ENCODE measurements at regions not wholly inside any gene's neighbourhood (a gene's known extent, or its start where the extent isn't known, plus 50 kb on each side); places are given as distances from the start of the nearest gene placed in this dataset.
"Not testable (repeated sequence)": the region's sequence is repeated elsewhere in the genome, so short reads cannot be mapped to it uniquely, and the experiment has no call there.

GRCh38 chr15:22179043-22179442 lies 98.7 kb downstream of the OR4M2 start:
- H3K4me1 ChIP-seq; H3K9me3 ChIP-seq; DNase-seq (ENCODE audit: low spot score in 2 of 2); in situ Hi-C loops (cut with MboI; ENCODE audit: low sequenced_read_pairs); H3K27me3 ChIP-seq (ENCODE audit: low read depth); H3K4me3 ChIP-seq; H3K36me3 ChIP-seq (replicated peaks): not testable (repeated sequence)

DNA sequence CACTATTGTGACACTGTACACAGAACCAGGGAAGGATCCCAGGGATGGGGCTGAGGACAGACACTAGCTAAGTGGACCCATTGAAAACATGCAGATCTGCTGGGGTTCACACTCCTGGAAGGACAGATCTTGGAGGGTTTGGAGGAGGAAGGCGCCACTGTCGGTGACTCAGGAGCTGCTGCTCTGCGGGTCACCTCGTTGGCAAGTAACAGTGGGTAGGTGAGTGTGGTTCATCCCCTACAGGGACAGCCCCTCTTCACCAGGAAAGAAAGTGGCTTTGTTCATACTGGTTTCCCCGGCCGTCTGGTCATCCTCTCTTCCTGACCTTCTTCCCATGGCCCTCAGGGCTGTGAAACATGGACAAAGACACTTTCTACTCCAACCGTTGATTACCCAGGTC lies 100.3 kb downstream of the OR4M2 start:
- H3K27me3 ChIP-seq (ENCODE audit: low read depth); H3K9me3 ChIP-seq; H3K4me1 ChIP-seq; in situ Hi-C loops (cut with MboI; ENCODE audit: low sequenced_read_pairs); H3K36me3 ChIP-seq (replicated peaks); DNase-seq (ENCODE audit: low spot score in 2 of 2); H3K4me3 ChIP-seq: not testable (repeated sequence)

GRCh38 chr15:22184678-22185077 lies 104.4 kb downstream of the OR4M2 start:
- H3K4me1 ChIP-seq; H3K9me3 ChIP-seq; in situ Hi-C loops (cut with MboI; ENCODE audit: low sequenced_read_pairs); H3K27me3 ChIP-seq (ENCODE audit: low read depth); DNase-seq (ENCODE audit: low spot score in 2 of 2); H3K4me3 ChIP-seq; H3K36me3 ChIP-seq (replicated peaks): not testable (repeated sequence)

DNA sequence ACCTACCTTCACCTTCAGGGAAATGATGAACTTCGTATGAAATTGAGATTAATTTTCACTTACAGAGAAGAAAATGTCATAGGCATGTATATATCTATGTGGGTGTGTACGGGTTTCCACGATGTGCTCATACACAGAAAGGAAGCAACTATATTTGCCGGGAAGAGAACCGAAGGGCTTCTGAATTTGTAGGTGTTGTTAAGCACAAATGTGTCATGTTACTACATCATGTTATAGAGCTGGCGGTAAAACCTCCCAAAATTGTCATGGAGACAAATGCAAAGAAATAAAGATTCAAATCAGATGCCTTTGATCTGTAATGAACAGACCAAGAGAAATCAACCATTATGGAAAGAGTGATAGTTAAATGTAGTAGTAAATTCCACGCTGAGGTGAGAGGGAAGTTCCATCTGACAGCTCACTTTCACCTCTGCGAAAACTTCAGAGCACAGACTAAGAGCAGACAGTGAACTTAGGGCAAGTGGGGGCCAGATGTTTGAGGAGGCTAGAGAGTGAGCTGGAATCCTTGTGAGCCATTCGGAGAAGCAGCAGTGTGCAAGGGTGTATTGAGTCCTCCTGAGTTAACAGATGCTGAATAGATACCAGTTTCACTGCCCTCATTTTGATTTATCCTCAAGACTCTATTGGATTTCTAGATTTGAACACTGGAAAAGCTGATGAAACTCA lies 106.7 kb downstream of the OR4M2 start:
- DNase-seq (ENCODE audit: low spot score in 2 of 2); H3K4me3 ChIP-seq; H3K27me3 ChIP-seq (ENCODE audit: low read depth); in situ Hi-C loops (cut with MboI; ENCODE audit: low sequenced_read_pairs); H3K4me1 ChIP-seq; H3K9me3 ChIP-seq; H3K36me3 ChIP-seq (replicated peaks): not testable (repeated sequence)

DNA sequence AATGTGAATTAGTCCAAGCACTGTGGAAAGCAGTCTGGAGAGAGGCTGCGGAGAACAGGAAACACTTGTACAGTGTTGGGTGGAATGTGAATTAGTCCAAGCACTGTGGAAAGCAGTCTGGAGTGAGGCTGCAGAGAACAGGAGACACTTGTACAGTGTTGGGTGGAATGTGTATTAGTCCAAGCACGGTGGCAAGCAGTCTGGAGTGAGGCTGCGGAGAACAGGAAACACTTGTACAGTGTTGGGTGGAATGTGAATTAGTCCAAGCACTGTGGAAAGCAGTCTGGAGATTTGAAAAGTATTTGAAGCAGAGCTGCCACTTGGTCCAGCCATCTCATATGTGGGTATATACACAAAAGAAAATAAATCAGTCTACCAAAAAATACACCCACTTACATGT lies 111.5 kb downstream of the OR4M2 start:
- in situ Hi-C loops (cut with MboI; ENCODE audit: low sequenced_read_pairs); H3K4me3 ChIP-seq; DNase-seq (ENCODE audit: low spot score in 2 of 2); H3K27me3 ChIP-seq (ENCODE audit: low read depth); H3K9me3 ChIP-seq; H3K4me1 ChIP-seq; H3K36me3 ChIP-seq (replicated peaks): not testable (repeated sequence)

DNA sequence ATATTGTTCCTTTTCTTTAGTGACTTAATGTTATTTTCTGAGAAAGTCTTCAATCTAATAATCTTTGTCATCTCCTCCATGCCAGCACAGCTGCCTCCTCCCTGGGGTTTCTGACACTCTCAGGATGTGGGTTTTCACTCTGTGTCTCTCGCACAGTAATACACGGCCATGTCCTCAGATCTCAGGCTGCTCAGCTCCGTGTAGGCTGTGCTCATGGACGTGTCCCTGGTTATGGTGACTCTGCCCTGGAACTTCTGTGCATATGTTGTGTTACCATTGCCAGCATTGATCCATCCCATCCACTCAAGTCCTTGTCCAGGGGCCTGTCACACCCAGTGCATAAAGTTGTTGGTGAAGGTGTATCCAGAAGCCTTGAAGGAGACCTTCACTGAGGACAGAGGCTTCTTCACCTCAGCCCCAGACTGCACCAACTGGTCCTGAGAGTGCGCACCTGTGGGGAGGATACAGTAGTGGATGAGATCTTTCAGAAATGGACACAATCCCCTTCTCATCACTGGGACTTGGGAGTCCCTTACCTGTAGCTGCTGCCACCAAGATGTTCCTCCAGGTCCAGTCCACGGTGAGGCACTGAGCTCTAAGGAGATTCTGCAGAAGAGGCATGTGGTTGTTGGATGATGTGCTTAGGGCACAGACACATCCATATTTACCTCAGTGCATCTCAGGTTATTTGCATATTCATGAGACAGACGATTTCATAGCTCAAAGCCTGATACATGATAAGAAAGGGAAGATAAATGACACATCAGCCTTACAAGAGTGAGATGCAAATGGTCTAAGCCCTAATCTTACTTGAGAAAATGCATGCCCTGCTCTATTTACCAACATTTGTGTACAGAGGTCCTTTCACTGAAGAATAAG lies 114.7 kb downstream of the OR4M2 start:
- DNase-seq (ENCODE audit: low spot score in 2 of 2); H3K36me3 ChIP-seq (replicated peaks); H3K4me1 ChIP-seq; H3K4me3 ChIP-seq; in situ Hi-C loops (cut with MboI; ENCODE audit: low sequenced_read_pairs); H3K9me3 ChIP-seq; H3K27me3 ChIP-seq (ENCODE audit: low read depth): not testable (repeated sequence)

GRCh38 chr15:22196423-22196822 lies 116.1 kb downstream of the OR4M2 start:
- H3K27me3 ChIP-seq (ENCODE audit: low read depth); H3K36me3 ChIP-seq (replicated peaks); DNase-seq (ENCODE audit: low spot score in 2 of 2); H3K4me3 ChIP-seq; H3K9me3 ChIP-seq; in situ Hi-C loops (cut with MboI; ENCODE audit: low sequenced_read_pairs); H3K4me1 ChIP-seq: not testable (repeated sequence)

DNA sequence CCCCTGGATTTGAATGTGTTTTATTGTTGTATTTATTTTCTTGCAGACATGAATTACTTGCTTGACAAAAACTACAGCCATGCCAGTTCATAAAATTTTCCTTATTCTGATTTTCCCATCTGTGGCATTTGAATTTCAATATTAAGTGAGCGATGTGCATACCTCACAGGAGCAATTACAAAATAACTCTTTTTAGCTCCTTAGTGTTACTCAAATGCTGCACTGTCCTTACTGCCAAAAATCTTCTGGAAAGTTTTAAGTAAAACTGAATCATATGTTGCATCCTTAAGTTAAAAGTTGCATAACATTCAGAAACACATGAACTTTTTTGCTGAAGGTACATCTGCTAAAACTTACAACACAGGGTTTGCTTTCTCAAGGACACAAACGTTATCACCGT lies 120.1 kb downstream of the OR4M2 start:
- H3K4me3 ChIP-seq; DNase-seq (ENCODE audit: low spot score in 2 of 2); in situ Hi-C loops (cut with MboI; ENCODE audit: low sequenced_read_pairs); H3K9me3 ChIP-seq; H3K27me3 ChIP-seq (ENCODE audit: low read depth); H3K36me3 ChIP-seq (replicated peaks); H3K4me1 ChIP-seq: not testable (repeated sequence)

DNA sequence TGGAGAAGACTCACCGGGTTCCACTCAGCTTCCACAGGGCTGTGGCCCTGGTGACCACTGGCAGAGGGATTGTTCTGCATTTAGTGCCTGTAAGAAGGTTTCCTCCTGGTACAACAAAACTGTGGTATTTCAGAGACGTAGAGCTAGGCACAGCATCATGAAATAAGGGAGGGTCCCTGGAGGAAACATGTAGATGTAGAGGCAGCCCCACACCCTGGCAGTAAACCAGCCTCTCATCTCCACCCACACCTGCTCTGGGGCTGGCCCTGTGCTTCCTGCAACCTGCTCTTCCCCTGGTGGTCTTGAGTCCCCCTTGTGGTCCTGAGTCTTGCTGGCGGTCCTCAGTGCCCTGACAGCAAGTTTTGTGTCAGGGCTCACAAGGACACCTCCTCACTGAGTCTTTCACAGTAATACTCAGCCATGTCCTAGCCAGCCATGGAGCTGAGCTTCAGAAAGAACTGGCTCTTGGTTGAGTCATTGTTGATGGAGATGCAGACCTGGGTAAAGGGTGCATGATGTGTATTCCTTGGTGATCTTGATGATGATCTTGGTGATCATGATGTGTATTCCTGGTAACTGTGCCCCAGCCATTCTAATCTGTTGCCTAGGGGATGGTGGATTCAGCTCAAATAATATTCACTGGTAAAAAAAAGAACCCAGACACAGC lies 121.8 kb downstream of the OR4M2 start:
- H3K4me3 ChIP-seq; in situ Hi-C loops (cut with MboI; ENCODE audit: low sequenced_read_pairs); H3K27me3 ChIP-seq (ENCODE audit: low read depth); H3K36me3 ChIP-seq (replicated peaks); H3K9me3 ChIP-seq; H3K4me1 ChIP-seq: not testable (repeated sequence)
- peak in 1 of 2 experiments; percentile 3 for DNase-seq (ENCODE audit: low spot score in 2 of 2)

GRCh38 chr15:22203208-22203607 lies 122.9 kb downstream of the OR4M2 start:
- H3K4me3 ChIP-seq; H3K4me1 ChIP-seq; H3K36me3 ChIP-seq (replicated peaks); H3K9me3 ChIP-seq; DNase-seq (ENCODE audit: low spot score in 2 of 2); H3K27me3 ChIP-seq (ENCODE audit: low read depth); in situ Hi-C loops (cut with MboI; ENCODE audit: low sequenced_read_pairs): not testable (repeated sequence)

DNA sequence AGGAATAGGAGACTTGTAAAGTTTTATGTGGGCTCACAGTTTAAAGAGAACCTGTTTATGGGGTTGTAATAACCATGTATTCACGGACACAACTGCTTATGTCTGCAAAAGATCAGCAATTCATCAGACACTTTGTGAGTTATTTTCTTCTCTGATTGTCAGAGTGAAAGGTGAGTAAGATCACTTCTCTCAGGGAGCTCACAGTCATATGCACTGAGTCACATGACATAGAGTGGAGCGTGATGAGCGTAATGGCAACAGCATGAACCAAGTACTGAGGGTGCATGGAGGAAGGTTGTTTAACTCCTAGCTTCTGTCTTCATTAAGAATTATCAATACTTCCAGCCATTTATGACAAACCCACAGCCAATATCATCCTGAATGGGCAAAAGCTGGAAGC lies 128.8 kb downstream of the OR4M2 start:
- H3K27me3 ChIP-seq (ENCODE audit: low read depth); H3K36me3 ChIP-seq (replicated peaks); H3K9me3 ChIP-seq; H3K4me3 ChIP-seq; H3K4me1 ChIP-seq; DNase-seq (ENCODE audit: low spot score in 2 of 2); in situ Hi-C loops (cut with MboI; ENCODE audit: low sequenced_read_pairs): not testable (repeated sequence)

- H3K4me1 ChIP-seq; H3K27me3 ChIP-seq (ENCODE audit: low read depth); H3K36me3 ChIP-seq (replicated peaks); in situ Hi-C loops (cut with MboI; ENCODE audit: low sequenced_read_pairs); H3K4me3 ChIP-seq: not testable (repeated sequence)
- H3K9me3 ChIP-seq: peaks cover 53% of the 10 kb centered on the region
- peak in 1 of 2 experiments; percentile 6 for DNase-seq (ENCODE audit: low spot score in 2 of 2)
Measured at GRCh38 chr15:22222596-22222995, 142.3 kb downstream of the OR4M2 start.

DNA sequence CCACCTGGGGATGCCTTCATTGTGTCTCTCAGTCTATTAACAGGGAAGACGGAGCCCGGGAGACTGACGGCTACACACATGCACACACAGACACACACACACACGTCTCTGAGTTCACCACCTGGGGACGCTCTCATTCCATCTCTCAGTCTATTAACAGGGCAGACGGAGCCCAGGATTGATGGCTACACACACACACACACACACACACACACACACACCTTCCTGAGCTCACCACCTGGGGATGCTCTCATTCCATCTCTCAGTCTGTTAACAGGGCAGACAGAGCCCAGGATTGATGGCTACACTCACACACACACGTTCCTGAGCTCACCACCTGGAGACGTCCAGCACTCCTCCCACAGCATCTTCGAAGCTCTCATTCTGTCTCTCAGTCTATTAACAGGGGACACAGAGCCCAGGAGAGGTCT lies 143.9 kb downstream of the OR4M2 start:
- no peak overlapping the region for H3K4me3 ChIP-seq
- in situ Hi-C loops (cut with MboI; ENCODE audit: low sequenced_read_pairs): no loop called here
- no peaks in the 10 kb centered on the region for H3K27me3 ChIP-seq (ENCODE audit: low read depth)
- H3K36me3 ChIP-seq (replicated peaks): no peaks in the 10 kb centered on the region
- peaks cover 66% of the 10 kb centered on the region for H3K9me3 ChIP-seq
- DNase-seq (ENCODE audit: low spot score in 2 of 2): no peak
- no peaks in the 10 kb centered on the region for H3K4me1 ChIP-seq

- in situ Hi-C loops (cut with MboI; ENCODE audit: low sequenced_read_pairs); DNase-seq (ENCODE audit: low spot score in 2 of 2): not testable (repeated sequence)
- H3K9me3 ChIP-seq: peaks cover 70% of the 10 kb centered on the region
Measured at GRCh38 chr15:22224961-22225360, 144.6 kb downstream of the OR4M2 start.

More at GRCh38 chr15:22224961-22225360, 144.6 kb downstream of the OR4M2 start:
- not testable (repeated sequence) for H3K4me3 ChIP-seq; H3K36me3 ChIP-seq (replicated peaks); H3K4me1 ChIP-seq; H3K27me3 ChIP-seq (ENCODE audit: low read depth)

Measured in HAP-1 (cell line).